Caco-2 (cell line): ENCODE measurements at regions not wholly inside any gene's neighbourhood (a gene's known extent, or its start where the extent isn't known, plus 50 kb on each side); places are given as distances from the start of the nearest gene placed in this dataset.
"Not testable (repeated sequence)": the region's sequence is repeated elsewhere in the genome, so short reads cannot be mapped to it uniquely, and the experiment has no call there.

Source experiments
- BruUV-seq: library from RNA; stranded (reverse); fragments of 400-500 nt; replicated peaks from 2 replicates; lab custom pipeline; 2021; lab: Mats Ljungman, UMichigan
- CTCF ChIA-PET: fragments of 300-600 bp; sonication (Branson Sonifier 250); formaldehyde crosslinking; loops from one replicate; lab custom pipeline; 2022; ENCODE audit warnings: antibody characterized with exemption; lab: Charles Lee
- POLR2A ChIA-PET: fragments of 300-600 bp; sonication (Branson Sonifier 250); formaldehyde crosslinking; loops from one replicate; lab custom pipeline; 2022; ENCODE audit warnings: antibody characterized with exemption; lab: Charles Lee
- DNase-seq, 2 experiments: peaks; one replicate each; pipeline versions ENCODE4 v3.0.0 to v3.0.0-alpha.2; 2020 to 2022
- H3K27me3 ChIP-seq: replicated peaks from 2 replicates; pipeline ENCODE4 v1.6.0; 2011; ENCODE audit warnings: low read length; ENCODE audit not compliant: control insufficient read depth, insufficient read depth
- H3K36me3 ChIP-seq: 2 replicates; pipeline ENCODE4 v1.5.1; 2011; ENCODE audit warnings: low read length; ENCODE audit not compliant: control insufficient read depth, insufficient read depth
- H3K4me1 ChIP-seq: fragments of 250-450 bp; sonication (Bioruptor Pico); 2 replicates; pipeline ENCODE4 v1.5.1; 2020; ENCODE audit warnings: mild to moderate bottlenecking
- H3K4me3 ChIP-seq: 2 replicates; pipeline ENCODE4 v1.5.1; 2011; ENCODE audit warnings: low read depth, mild to moderate bottlenecking, control low read depth, low read length
- H3K9me3 ChIP-seq: fragments of 250-450 bp; sonication (Bioruptor Pico); 2 replicates; pipeline ENCODE4 v1.5.1; 2020; ENCODE audit warnings: mild to moderate bottlenecking, moderate library complexity
- H3K27ac Mint-ChIP-seq: one replicate; pipeline ENCODE4 v1.8.0; 2022; ENCODE audit warnings: mixed read lengths; ENCODE audit not compliant: unreplicated experiment
- H3K27me3 Mint-ChIP-seq: one replicate; pipeline ENCODE4 v1.8.0; 2022; ENCODE audit warnings: mixed read lengths; ENCODE audit not compliant: insufficient read depth, unreplicated experiment
- H3K36me3 Mint-ChIP-seq: one replicate; pipeline ENCODE4 v1.8.0; 2022; ENCODE audit warnings: mild to moderate bottlenecking, mixed read lengths; ENCODE audit not compliant: insufficient read depth, unreplicated experiment
- H3K4me1 Mint-ChIP-seq: one replicate; pipeline ENCODE4 v1.8.0; 2022; ENCODE audit warnings: low read depth, mixed read lengths; ENCODE audit not compliant: unreplicated experiment
- H3K4me3 Mint-ChIP-seq: one replicate; pipeline ENCODE4 v1.8.0; 2022; ENCODE audit warnings: mild to moderate bottlenecking, moderate library complexity, mixed read lengths; ENCODE audit not compliant: unreplicated experiment
- H3K9me3 Mint-ChIP-seq: one replicate; pipeline ENCODE4 v1.8.0; 2022; ENCODE audit warnings: mixed read lengths; ENCODE audit not compliant: unreplicated experiment
- CTCF ChIP-seq, 2 experiments: fragments of 200-600 bp in 1 of 2; IDR thresholded peaks; 1 replicate in 1 of 2; 2 replicates in 1 of 2; pipeline versions ENCODE4 v1.5.1 to v1.8.0; 2011 to 2022; ENCODE audit warnings: antibody characterized with exemption in 1 of 2, control low read depth in 1 of 2, inconsistent platforms in 1 of 2, low read depth in 1 of 2, low read length in 1 of 2, mild to moderate bottlenecking in 1 of 2, moderate library complexity in 1 of 2; ENCODE audit not compliant: insufficient read depth in 1 of 2, severe bottlenecking in 1 of 2, unreplicated experiment in 1 of 2
- intact Hi-C: fragments of 100-400 bp; cut with micrococcal nuclease; formaldehyde crosslinking; loops from one replicate; pipeline ENCODE4 v1.10.0; 2022; ENCODE audit not compliant: unreplicated experiment

GRCh38 chr15:30827625-30828303 is 76.0 kb upstream of the FAN1 start:
- Mint-ChIP-seq H3K27me3 (peaks cover 5% of the 10 kb centered on the region), H3K4me1 (no peaks in the 10 kb centered on the region), H3K9me3 (no peaks in the 10 kb centered on the region), H3K27ac (no peak overlapping the region), H3K36me3 (peaks cover 6% of the 10 kb centered on the region), H3K4me3 (no peak overlapping the region)
- ChIA-PET CTCF (no interaction called here), POLR2A (no interaction called here)
- no peak overlapping the region for H3K4me3 ChIP-seq
- H3K4me1 ChIP-seq = no peaks in the 10 kb centered on the region
- no peaks in the 10 kb centered on the region for H3K27me3 ChIP-seq
- no TSS peak for BruUV-seq
- H3K36me3 ChIP-seq = no peaks in the 10 kb centered on the region
- TF ChIP-seq CTCF (IDR thresholded peaks at IDR 0.05; ENCODE audit: insufficient read depth in 1 of 2, low read depth in 1 of 2, low read length in 1 of 2, severe bottlenecking in 1 of 2, unreplicated experiment in 1 of 2) = no peak
- intact Hi-C loops = no loop called here
- no peak for DNase-seq
- no peaks in the 10 kb centered on the region for H3K9me3 ChIP-seq

GRCh38 chr15:30828304-30828639 is 75.4 kb upstream of the FAN1 start:
- POLR2A ChIA-PET, H3K27ac Mint-ChIP-seq, BruUV-seq, H3K4me1 Mint-ChIP-seq, H3K4me3 ChIP-seq, H3K4me3 Mint-ChIP-seq, DNase-seq, H3K36me3 ChIP-seq, H3K36me3 Mint-ChIP-seq, intact Hi-C loops, H3K9me3 ChIP-seq, CTCF ChIA-PET, H3K4me1 ChIP-seq, H3K27me3 Mint-ChIP-seq, H3K9me3 Mint-ChIP-seq, H3K27me3 ChIP-seq: not testable (repeated sequence)

- no peak for TF ChIP-seq CTCF (IDR thresholded peaks at IDR 0.05; ENCODE audit: insufficient read depth in 1 of 2, low read depth in 1 of 2, low read length in 1 of 2, severe bottlenecking in 1 of 2, unreplicated experiment in 1 of 2)
- Mint-ChIP-seq H3K36me3 (no peaks in the 10 kb centered on the region), H3K4me3 (no peak overlapping the region), H3K9me3 (no peaks in the 10 kb centered on the region), H3K27ac (no peak overlapping the region), H3K4me1 (no peaks in the 10 kb centered on the region), H3K27me3 (peaks cover 5% of the 10 kb centered on the region)
- H3K36me3 ChIP-seq = no peaks in the 10 kb centered on the region
- POLR2A ChIA-PET = no interaction called here
- intact Hi-C loops = no loop called here
- H3K27me3 ChIP-seq = no peaks in the 10 kb centered on the region
- no peak overlapping the region for H3K4me3 ChIP-seq
- no peaks in the 10 kb centered on the region for H3K4me1 ChIP-seq
- H3K9me3 ChIP-seq = no peaks in the 10 kb centered on the region
- CTCF ChIA-PET = no interaction called here
- DNase-seq = no peak
- no TSS peak for BruUV-seq
Measured at GRCh38 chr15:30830961-30831360, 72.8 kb upstream of the FAN1 start.

- H3K4me3 ChIP-seq, H3K36me3 Mint-ChIP-seq, H3K36me3 ChIP-seq, H3K9me3 ChIP-seq, H3K4me1 Mint-ChIP-seq, H3K9me3 Mint-ChIP-seq, H3K4me3 Mint-ChIP-seq, H3K27me3 Mint-ChIP-seq, intact Hi-C loops, H3K27me3 ChIP-seq, CTCF ChIA-PET, H3K27ac Mint-ChIP-seq, H3K4me1 ChIP-seq, POLR2A ChIA-PET, DNase-seq, BruUV-seq: not testable (repeated sequence)
Measured at GRCh38 chr15:30833379-30833778, 70.3 kb upstream of the FAN1 start.

GRCh38 chr15:30841639-30842038 is 62.1 kb upstream of the FAN1 start:
- H3K4me1 ChIP-seq, H3K4me1 Mint-ChIP-seq, H3K36me3 Mint-ChIP-seq, H3K36me3 ChIP-seq, BruUV-seq, CTCF ChIA-PET, H3K9me3 ChIP-seq, H3K27ac Mint-ChIP-seq, H3K9me3 Mint-ChIP-seq, intact Hi-C loops, POLR2A ChIA-PET, DNase-seq, H3K4me3 Mint-ChIP-seq, H3K4me3 ChIP-seq, H3K27me3 ChIP-seq: not testable (repeated sequence)
- H3K27me3 Mint-ChIP-seq = peaks cover 20% of the 10 kb centered on the region
